GM10248 (cell line): ENCODE measurements at regions not wholly inside any gene's neighbourhood (a gene's known extent, or its start where the extent isn't known, plus 50 kb on each side); places are given as distances from the start of the nearest gene placed in this dataset.
A peak's percentile ranks its signal among the peaks of the same experiment; 100 is the strongest.

ENCODE experiments used
- CTCF ChIA-PET: fragments of 300-600 bp; sonication (Branson Sonifier 250); formaldehyde crosslinking; extraction: SDS; loops from one replicate; lab custom pipeline; 2021; ENCODE audit warnings: antibody characterized with exemption; lab: Yijun Ruan, JAX
- POLR2A ChIA-PET: fragments of 350-650 bp; sonication (Branson Sonifier 250); formaldehyde crosslinking; extraction: SDS; loops from one replicate; lab custom pipeline; 2020; ENCODE audit warnings: antibody characterized with exemption; lab: Yijun Ruan, JAX
- DNase-seq: peaks from one replicate; pipeline ENCODE4 v3.0.0; 2012; ENCODE audit errors: extremely low spot score
- CTCF ChIP-seq: IDR thresholded peaks from 2 replicates; pipeline ENCODE4 v1.5.1; 2012; ENCODE audit warnings: mild to moderate bottlenecking, low read depth; ENCODE audit errors: extremely low read depth, missing control alignments, control extremely low read depth

- POLR2A ChIA-PET = interaction anchor here (0.8 kb wide), 1 partner anchor 862 kb away, joined by 3 read pairs; no protein-coding TSS in a partner anchor
- no peak for DNase-seq
- no peak for TF ChIP-seq CTCF
- CTCF ChIA-PET = interaction anchor here (1.2 to 4.6 kb wide), 6 partner anchors 9 to 49 kb away, joined by 4 to 19 read pairs (median 9); no protein-coding TSS in a partner anchor
Measured at GRCh38 chr7:41891950-41892349, 189.1 kb upstream of the INHBA start.

GRCh38 chr7:41890631-41891274 lies 187.9 kb upstream of the INHBA start:
- ChIA-PET POLR2A (interaction anchor here (0.7 kb wide), 1 partner anchor 353 kb away, joined by 3 read pairs; no protein-coding TSS in a partner anchor), CTCF (interaction anchor here (1.0 to 4.6 kb wide), 5 partner anchors 8 to 186 kb away, joined by 5 to 19 read pairs (median 11); no protein-coding TSS in a partner anchor)
- no peak for TF ChIP-seq CTCF
- DNase-seq = no peak

GRCh38 chr7:41889472-41889871 lies 186.6 kb upstream of the INHBA start:
- no peak for TF ChIP-seq CTCF
- CTCF ChIA-PET = interaction anchor here (1.3 to 4.6 kb wide), 3 partner anchors 11 to 51 kb away, joined by 4 to 19 read pairs (median 9); no protein-coding TSS in a partner anchor
- POLR2A ChIA-PET = no interaction called here
- DNase-seq = no peak

- POLR2A ChIA-PET = no interaction called here
- no peak for TF ChIP-seq CTCF
- peak; percentile 32 for DNase-seq
- CTCF ChIA-PET = interaction anchor here (0.7 to 4.6 kb wide), 5 partner anchors 11 to 61 kb away, joined by 3 to 19 read pairs (median 4); no protein-coding TSS in a partner anchor
Measured at GRCh38 chr7:41889040-41889439, 186.2 kb upstream of the INHBA start.

- no peak for TF ChIP-seq CTCF
- ChIA-PET CTCF (interaction anchor here (1.3 to 1.7 kb wide), 2 partner anchors 53 to 56 kb away, joined by 3 to 5 read pairs; no protein-coding TSS in a partner anchor), POLR2A (no interaction called here)
- DNase-seq = no peak
Measured at GRCh38 chr7:41887416-41887815, 184.5 kb upstream of the INHBA start.

GRCh38 chr7:41886901-41887311 lies 184.0 kb upstream of the INHBA start:
- DNase-seq = no peak
- CTCF ChIA-PET = interaction anchor here (1.3 to 1.7 kb wide), 2 partner anchors 53 to 56 kb away, joined by 3 to 5 read pairs; no protein-coding TSS in a partner anchor
- no peak for TF ChIP-seq CTCF
- POLR2A ChIA-PET = no interaction called here
